Prostate gland (tissue), 2 donors: ENCODE measurements at regions not wholly inside any gene's neighbourhood (a gene's known extent, or its start where the extent isn't known, plus 50 kb on each side); places are given as distances from the start of the nearest gene placed in this dataset.

ENCODE experiments used
- DNase-seq: peaks from one replicate; pipeline ENCODE4 v3.0.0-alpha.2; 2019; ENCODE audit warnings: low spot score
- H3K27ac ChIP-seq, 2 donors: fragments of 200-600 bp; sonication (generic); 2 replicates each; pipeline ENCODE4 v1.5.1; 2017 to 2019
- H3K27me3 ChIP-seq: fragments of 200-600 bp; sonication (generic); replicated peaks from 2 replicates; pipeline ENCODE4 v1.5.1; 2019; ENCODE audit not compliant: insufficient read depth
- H3K36me3 ChIP-seq, 2 donors: fragments of 200-600 bp; sonication (generic); 1 replicate in 1 of 2; 2 replicates in 1 of 2; pipeline versions ENCODE4 v1.5.1 to v1.8.1; 2017 to 2019
- H3K4me1 ChIP-seq: fragments of 200-600 bp; sonication (generic); replicated peaks from 2 replicates; pipeline ENCODE4 v1.5.1; 2019
- H3K4me3 ChIP-seq, 2 donors: fragments of 200-600 bp; sonication (generic); 2 replicates each; pipeline ENCODE4 v1.5.1; 2017 to 2019
- H3K9me3 ChIP-seq: fragments of 200-600 bp; sonication (generic); 2 replicates; pipeline ENCODE4 v1.5.1; 2017
- CTCF ChIP-seq, 4 experiments: fragments of 200-600 bp in 2 of 4; fragments of 450-650 bp in 2 of 4; sonication (generic) in 2 of 4; IDR thresholded peaks; 1 replicate in 3 of 4; 2 replicates in 1 of 4; pipeline ENCODE4 v1.5.1; 2016 to 2019; ENCODE audit warnings: antibody characterized with exemption in 4 of 4, mild to moderate bottlenecking in 2 of 4, moderate library complexity in 2 of 4
- POLR2A ChIP-seq: fragments of 450-650 bp; IDR thresholded peaks from one replicate; pipeline ENCODE4 v1.6.1; 2016; ENCODE audit warnings: antibody characterized with exemption, mild to moderate bottlenecking
- POLR2AphosphoS5 ChIP-seq: sonication (generic); formaldehyde crosslinking; IDR thresholded peaks from one replicate; pipeline ENCODE4 v1.6.1; 2017; ENCODE audit warnings: antibody characterized with exemption
- WGBS: methylation state at CpG from one replicate; pipeline ENCODE4 v1.1.5; 2018; 5-methylcytosine and 5-hydroxymethylcytosine counted together
- intact Hi-C: fragments of 100-400 bp; cut with DNase I; formaldehyde crosslinking; loops from one replicate; pipeline ENCODE4 v1.14.2; 2022

DNA sequence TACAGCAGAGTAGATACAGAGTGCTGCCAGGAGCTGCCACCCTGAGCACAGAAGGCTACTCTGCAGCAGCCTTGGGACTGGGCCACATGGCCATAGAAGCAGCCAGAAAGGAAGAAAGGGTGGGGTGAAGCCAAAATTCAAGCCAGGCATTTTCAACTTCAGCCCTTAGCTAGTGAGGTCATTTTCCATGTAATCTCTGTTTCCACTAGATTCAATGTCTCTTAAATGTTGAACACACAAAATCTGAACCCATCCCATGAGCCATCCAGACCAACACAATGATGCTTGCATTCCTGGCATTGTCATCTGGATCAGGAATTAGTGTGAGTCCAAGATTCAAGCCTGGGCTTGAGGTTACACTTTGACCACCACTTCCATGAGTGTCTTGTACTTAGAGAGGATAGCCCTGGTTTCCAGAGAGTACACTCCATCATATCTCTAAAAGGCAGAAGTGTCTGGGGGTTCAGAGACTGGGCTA, 243.6 kb downstream of the OSR1 start:
- H3K4me3 ChIP-seq, result no peak overlapping the region
- H3K36me3 ChIP-seq, result no peaks in the 10 kb centered on the region
- TF ChIP-seq POLR2A (no peak), CTCF (IDR thresholded peaks at IDR 0.05) (no peak), POLR2AphosphoS5 (no peak)
- H3K4me1 ChIP-seq, result no peaks in the 10 kb centered on the region
- no peaks in the 10 kb centered on the region for H3K9me3 ChIP-seq
- no peak for DNase-seq
- no peak overlapping the region for H3K27ac ChIP-seq
- H3K27me3 ChIP-seq, result no peaks in the 10 kb centered on the region
- intact Hi-C loops, result no loop called here

DNA sequence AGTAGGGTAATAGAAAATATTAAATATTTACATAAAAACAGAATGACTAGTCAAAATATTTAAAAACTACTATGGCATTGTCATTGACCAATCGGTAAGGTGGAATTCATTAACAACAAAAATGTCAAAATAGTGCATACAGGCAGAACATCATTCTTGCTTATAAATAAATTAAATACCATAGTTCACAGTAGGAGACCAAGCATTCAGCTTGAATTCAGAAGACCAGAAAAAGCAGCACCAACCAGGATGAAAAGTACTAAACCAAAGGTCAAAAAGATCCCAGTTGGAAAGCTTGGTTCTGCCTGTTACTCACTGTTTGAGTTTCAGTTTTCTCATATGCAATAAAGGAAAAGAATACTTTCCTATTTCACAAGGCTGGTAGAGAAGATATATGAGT, 244.3 kb downstream of the OSR1 start:
- WGBS, result 71% methylated on average over 1 of the region's 1 CpG
- DNase-seq, result no peak
- no peaks in the 10 kb centered on the region for H3K4me1 ChIP-seq
- no peaks in the 10 kb centered on the region for H3K27me3 ChIP-seq
- intact Hi-C loops, result no loop called here
- H3K9me3 ChIP-seq, result no peaks in the 10 kb centered on the region
- H3K36me3 ChIP-seq, result no peaks in the 10 kb centered on the region
- TF ChIP-seq POLR2A, result no peak
- no peak for TF ChIP-seq POLR2AphosphoS5
- no peak for TF ChIP-seq CTCF (IDR thresholded peaks at IDR 0.05)
- H3K4me3 ChIP-seq, result no peak overlapping the region
- no peak overlapping the region for H3K27ac ChIP-seq

DNA sequence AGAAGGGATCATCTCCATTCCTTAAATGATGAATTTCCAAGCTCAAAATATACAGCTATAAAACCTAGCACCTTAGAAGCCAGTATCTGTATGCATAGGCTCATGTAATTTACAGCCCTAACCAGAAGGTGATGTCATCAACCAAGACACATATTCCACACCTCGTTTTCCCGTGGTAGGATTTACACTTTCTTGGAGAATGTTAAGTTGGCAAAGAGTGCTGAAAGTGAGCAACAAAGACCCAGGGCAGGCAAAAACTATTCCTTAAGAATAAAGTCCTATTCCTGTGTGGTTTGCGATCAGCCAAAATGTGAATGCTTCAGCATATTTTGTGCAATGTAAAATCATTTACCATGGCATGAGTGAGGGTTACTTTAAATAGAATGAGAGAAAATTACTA, 247.1 kb downstream of the OSR1 start:
- Histone ChIP-seq H3K9me3 (no peaks in the 10 kb centered on the region), H3K27ac (no peak overlapping the region), H3K4me1 (no peaks in the 10 kb centered on the region), H3K27me3 (no peaks in the 10 kb centered on the region), H3K36me3 (no peaks in the 10 kb centered on the region), H3K4me3 (no peak overlapping the region)
- whole genome bisulfite sequencing, result 69% methylated on average over 3 of the region's 3 CpGs
- no peak for DNase-seq
- TF ChIP-seq POLR2AphosphoS5, result no peak
- TF ChIP-seq CTCF (IDR thresholded peaks at IDR 0.05), result no peak
- TF ChIP-seq POLR2A, result no peak
- intact Hi-C loops, result no loop called here

DNA sequence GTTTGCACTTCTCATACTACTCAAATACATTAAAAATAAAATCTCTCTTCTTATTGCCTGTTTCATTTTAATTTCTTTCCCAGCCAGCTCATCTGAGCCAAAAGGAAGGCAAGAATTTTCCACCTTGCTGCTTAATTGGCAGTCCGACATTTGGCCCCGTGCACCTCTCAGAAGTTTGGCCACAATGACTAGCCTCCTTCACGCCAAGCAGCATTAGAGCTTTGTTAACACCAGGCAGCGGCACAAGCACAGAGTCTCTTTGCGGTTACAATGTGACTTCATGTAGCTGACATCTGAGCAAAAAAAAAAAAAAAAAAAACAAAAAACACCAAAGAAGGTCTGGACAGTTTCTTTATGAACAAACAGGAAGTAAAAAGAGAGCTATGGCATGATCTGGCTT, 248.9 kb downstream of the OSR1 start:
- intact Hi-C loops, result no loop called here
- no peak for DNase-seq
- Histone ChIP-seq H3K4me1 (no peaks in the 10 kb centered on the region), H3K27me3 (no peaks in the 10 kb centered on the region), H3K36me3 (no peaks in the 10 kb centered on the region), H3K4me3 (no peak overlapping the region), H3K9me3 (no peaks in the 10 kb centered on the region), H3K27ac (no peak overlapping the region)
- TF ChIP-seq POLR2A (no peak), POLR2AphosphoS5 (no peak), CTCF (IDR thresholded peaks at IDR 0.05) (no peak)
- 74% methylated on average over 5 of the region's 5 CpGs for WGBS

GRCh38 chr2:19106376-19106775, 252.0 kb downstream of the OSR1 start:
- Histone ChIP-seq H3K36me3 (no peaks in the 10 kb centered on the region), H3K27ac (no peak overlapping the region), H3K4me1 (peaks cover 5% of the 10 kb centered on the region), H3K9me3 (no peaks in the 10 kb centered on the region), H3K4me3 (no peak overlapping the region), H3K27me3 (no peaks in the 10 kb centered on the region)
- intact Hi-C loops, result no loop called here
- TF ChIP-seq CTCF (IDR thresholded peaks at IDR 0.05) (no peak), POLR2AphosphoS5 (no peak), POLR2A (no peak)
- DNase-seq, result no peak
- WGBS, result 89% methylated on average over 1 of the region's 1 CpG
